Peyer's patch (tissue), 4 donors: ENCODE measurements at regions not wholly inside any gene's neighbourhood (a gene's known extent, or its start where the extent isn't known, plus 50 kb on each side); places are given as distances from the start of the nearest gene placed in this dataset.

Experiments used
- DNase-seq, 3 donors: peaks; one replicate each; pipeline ENCODE4 v3.0.0-alpha.2; 2017 to 2019
- H3K27ac ChIP-seq, 4 donors: fragments of 200-600 bp; sonication (generic); one replicate each; pipeline ENCODE4 v1.5.1; 2016 to 2019
- H3K27me3 ChIP-seq, 2 donors: fragments of 200-600 bp; sonication (generic); one replicate each; pipeline ENCODE4 v1.5.1; 2019
- H3K36me3 ChIP-seq, 3 donors: fragments of 200-600 bp; sonication (generic); one replicate each; pipeline ENCODE4 v1.5.1; 2016 to 2019
- H3K4me1 ChIP-seq, 4 donors: fragments of 200-600 bp; sonication (generic); one replicate each; pipeline ENCODE4 v1.5.1; 2016 to 2019
- H3K4me3 ChIP-seq, 4 donors: fragments of 200-600 bp; sonication (generic); 1 replicate in 3 of 4; 2 replicates in 1 of 4; pipeline ENCODE4 v1.5.1; 2016 to 2019; ENCODE audit warnings: mild to moderate bottlenecking in 1 of 4
- H3K9me3 ChIP-seq, 4 donors: fragments of 200-600 bp; sonication (generic); one replicate each; pipeline ENCODE4 v1.5.1; 2016 to 2019; ENCODE audit warnings: mild to moderate bottlenecking in 1 of 4
- POLR2A ChIP-seq, 2 donors: fragments of 450-650 bp; IDR thresholded peaks; one replicate each; pipeline ENCODE4 v1.5.1; 2017; ENCODE audit warnings: antibody characterized with exemption in 2 of 2, mild to moderate bottlenecking in 2 of 2, moderate library complexity in 2 of 2
- TF ChIP-seq, protein P1 (sequence below), 6 experiments: fragments of 450-650 bp in 4 of 6; fragments of 200-600 bp in 2 of 6; sonication (generic) in 1 of 6; IDR thresholded peaks; one replicate each; pipeline ENCODE4 v1.5.1; 2017 to 2019; ENCODE audit warnings: antibody characterized with exemption in 6 of 6, mild to moderate bottlenecking in 3 of 6, moderate library complexity in 1 of 6

DNA sequence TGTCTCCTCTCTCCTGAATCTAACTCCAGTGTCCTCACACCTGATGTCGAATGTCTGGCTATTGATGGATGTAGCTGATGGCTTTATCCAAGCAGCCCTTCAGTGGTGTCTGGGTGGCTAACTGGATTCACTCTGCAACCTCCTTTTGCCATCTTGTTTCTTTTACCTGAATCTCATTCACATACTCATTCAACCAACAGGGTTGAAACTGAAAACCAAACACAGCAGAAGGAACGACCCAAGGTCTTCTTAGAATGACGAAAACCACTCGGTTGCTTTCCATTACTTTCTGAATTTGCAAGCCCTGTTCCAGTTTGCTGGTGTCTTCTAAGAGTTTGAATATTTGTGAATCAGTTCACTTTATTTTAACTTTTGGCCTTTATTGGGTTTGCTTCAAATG is 424.3 kb upstream of the CXADR start:
- Histone ChIP-seq H3K36me3 (no peaks in the 10 kb centered on the region), H3K9me3 (no peaks in the 10 kb centered on the region), H3K27ac (no peak overlapping the region), H3K27me3 (no peaks in the 10 kb centered on the region), H3K4me3 (no peak overlapping the region), H3K4me1 (no peaks in the 10 kb centered on the region)
- DNase-seq, result no peak
- TF ChIP-seq POLR2A (IDR thresholded peaks at IDR 0.05), result no peak
- TF ChIP-seq, protein P1, sequence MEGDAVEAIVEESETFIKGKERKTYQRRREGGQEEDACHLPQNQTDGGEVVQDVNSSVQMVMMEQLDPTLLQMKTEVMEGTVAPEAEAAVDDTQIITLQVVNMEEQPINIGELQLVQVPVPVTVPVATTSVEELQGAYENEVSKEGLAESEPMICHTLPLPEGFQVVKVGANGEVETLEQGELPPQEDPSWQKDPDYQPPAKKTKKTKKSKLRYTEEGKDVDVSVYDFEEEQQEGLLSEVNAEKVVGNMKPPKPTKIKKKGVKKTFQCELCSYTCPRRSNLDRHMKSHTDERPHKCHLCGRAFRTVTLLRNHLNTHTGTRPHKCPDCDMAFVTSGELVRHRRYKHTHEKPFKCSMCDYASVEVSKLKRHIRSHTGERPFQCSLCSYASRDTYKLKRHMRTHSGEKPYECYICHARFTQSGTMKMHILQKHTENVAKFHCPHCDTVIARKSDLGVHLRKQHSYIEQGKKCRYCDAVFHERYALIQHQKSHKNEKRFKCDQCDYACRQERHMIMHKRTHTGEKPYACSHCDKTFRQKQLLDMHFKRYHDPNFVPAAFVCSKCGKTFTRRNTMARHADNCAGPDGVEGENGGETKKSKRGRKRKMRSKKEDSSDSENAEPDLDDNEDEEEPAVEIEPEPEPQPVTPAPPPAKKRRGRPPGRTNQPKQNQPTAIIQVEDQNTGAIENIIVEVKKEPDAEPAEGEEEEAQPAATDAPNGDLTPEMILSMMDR (IDR thresholded peaks at IDR 0.05), result no peak

DNA sequence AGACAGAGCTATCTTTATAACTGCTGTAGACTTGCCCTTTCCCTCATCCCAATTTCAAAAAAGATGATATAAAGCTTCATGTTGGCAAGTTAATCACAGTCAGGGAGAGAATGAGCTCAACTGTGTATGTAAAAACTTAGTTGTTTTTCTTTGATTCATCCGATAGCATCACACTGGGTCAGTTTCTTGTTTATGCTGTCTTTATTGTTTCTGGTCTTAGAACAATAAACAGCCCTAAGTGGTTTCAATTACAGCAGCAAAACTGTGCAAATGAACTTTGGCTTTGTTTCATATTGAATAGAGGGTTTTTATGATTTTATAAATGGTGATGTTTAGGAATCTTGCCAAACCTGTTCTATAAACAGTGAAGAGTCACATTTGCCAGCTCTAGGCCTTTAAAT is 423.8 kb upstream of the CXADR start:
- H3K4me3 ChIP-seq, result no peak overlapping the region
- H3K4me1 ChIP-seq, result no peaks in the 10 kb centered on the region
- H3K27me3 ChIP-seq, result no peaks in the 10 kb centered on the region
- DNase-seq, result no peak
- no peaks in the 10 kb centered on the region for H3K9me3 ChIP-seq
- H3K36me3 ChIP-seq, result no peaks in the 10 kb centered on the region
- TF ChIP-seq, protein P1 (IDR thresholded peaks at IDR 0.05), result no peak
- no peak for TF ChIP-seq POLR2A (IDR thresholded peaks at IDR 0.05)
- H3K27ac ChIP-seq, result no peak overlapping the region

DNA sequence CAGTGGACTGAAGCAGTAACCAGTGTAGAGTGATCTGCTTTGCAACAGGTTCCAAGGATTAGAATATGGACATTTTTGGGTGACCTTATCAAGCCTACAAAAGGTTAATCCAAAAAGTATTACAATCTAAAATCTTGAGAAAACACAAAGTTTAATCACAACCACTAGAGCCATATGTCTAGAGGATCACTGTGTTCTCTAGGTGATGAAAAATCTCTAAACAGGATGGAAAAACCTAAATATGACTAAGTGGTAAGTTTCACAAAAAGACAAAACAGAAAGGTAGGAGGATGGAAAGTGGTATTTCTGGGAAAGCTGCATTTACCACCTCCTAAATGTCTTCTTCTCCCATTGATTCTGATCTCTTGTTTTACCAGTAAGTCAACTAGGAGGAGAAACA is 411.1 kb upstream of the CXADR start:
- Histone ChIP-seq H3K4me3 (no peak overlapping the region), H3K9me3 (no peaks in the 10 kb centered on the region)

DNA sequence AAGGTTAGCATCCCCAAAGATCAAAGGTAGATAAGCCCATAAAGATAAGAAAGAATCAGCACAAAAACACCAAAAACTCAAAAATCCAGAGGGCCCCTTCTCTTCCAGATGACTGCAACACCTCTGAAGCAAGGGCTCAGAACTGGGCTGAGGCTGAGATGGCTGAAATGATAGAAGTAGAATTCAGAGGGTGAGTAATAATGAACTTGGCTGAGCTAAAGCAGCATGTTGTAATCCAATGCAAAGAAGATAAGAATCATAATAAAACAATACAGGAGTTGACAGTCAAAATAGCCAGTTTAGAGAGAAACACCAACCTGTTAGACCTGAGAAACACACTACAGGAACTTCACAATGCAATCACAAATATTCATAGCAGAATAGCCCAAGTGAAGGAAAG is 406.9 kb upstream of the CXADR start:
- Histone ChIP-seq H3K4me1 (no peaks in the 10 kb centered on the region), H3K9me3 (no peaks in the 10 kb centered on the region), H3K27ac (no peak overlapping the region), H3K27me3 (no peaks in the 10 kb centered on the region), H3K4me3 (no peak overlapping the region), H3K36me3 (no peaks in the 10 kb centered on the region)
- TF ChIP-seq, protein P1 (IDR thresholded peaks at IDR 0.05), result no peak
- TF ChIP-seq POLR2A (IDR thresholded peaks at IDR 0.05), result no peak
- DNase-seq, result no peak

More for the DNA sequence above, 411.1 kb upstream of the CXADR start:
- no peak for DNase-seq
- Histone ChIP-seq H3K27ac (no peak overlapping the region), H3K36me3 (no peaks in the 10 kb centered on the region), H3K4me1 (no peaks in the 10 kb centered on the region), H3K27me3 (no peaks in the 10 kb centered on the region)
- no peak for TF ChIP-seq POLR2A (IDR thresholded peaks at IDR 0.05)
- TF ChIP-seq, protein P1 (IDR thresholded peaks at IDR 0.05), result no peak

DNA sequence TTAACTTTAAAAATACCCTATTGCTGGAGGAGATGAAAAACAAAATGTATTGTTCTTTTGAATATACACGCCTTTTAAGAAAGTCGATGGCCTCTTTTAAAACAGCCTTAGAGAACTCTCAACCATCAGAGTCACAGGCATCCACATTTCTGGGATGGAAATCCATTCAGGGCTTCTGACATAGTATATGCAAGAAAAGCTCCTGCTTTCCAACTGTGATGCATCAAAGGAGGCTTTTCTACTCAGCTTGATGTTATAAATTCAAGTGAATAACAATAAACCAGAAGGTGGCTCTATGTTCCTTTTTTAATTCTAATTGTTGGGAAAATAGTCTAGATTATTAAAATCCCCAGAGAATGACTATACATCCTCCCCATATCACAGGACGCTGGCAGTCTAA is 398.8 kb upstream of the CXADR start:
- H3K4me3 ChIP-seq, result no peak overlapping the region
- no peaks in the 10 kb centered on the region for H3K4me1 ChIP-seq
- no peak for TF ChIP-seq POLR2A (IDR thresholded peaks at IDR 0.05)
- TF ChIP-seq, protein P1 (IDR thresholded peaks at IDR 0.05), result no peak
- DNase-seq, result no peak
- H3K27ac ChIP-seq, result no peak overlapping the region
- H3K27me3 ChIP-seq, result no peaks in the 10 kb centered on the region
- H3K36me3 ChIP-seq, result no peaks in the 10 kb centered on the region
- H3K9me3 ChIP-seq, result no peaks in the 10 kb centered on the region
